Mesothelial cell of epicardium (in vitro differentiated cells): ENCODE measurements at regions not wholly inside any gene's neighbourhood (a gene's known extent, or its start where the extent isn't known, plus 50 kb on each side); places are given as distances from the start of the nearest gene placed in this dataset.
"Not testable (repeated sequence)": the region's sequence is repeated elsewhere in the genome, so short reads cannot be mapped to it uniquely, and the experiment has no call there.

ENCODE experiments used
- DNase-seq, 2 experiments: peaks; one replicate each; pipeline ENCODE4 v3.0.0; 2021; ENCODE audit warnings: low spot score in 2 of 2; ENCODE audit not compliant: unreplicated experiment in 2 of 2
- H3K27ac Mint-ChIP-seq: 2 replicates; pipeline ENCODE4 v1.8.0; 2021; ENCODE audit warnings: mixed read lengths
- H3K27me3 Mint-ChIP-seq: 2 replicates; pipeline ENCODE4 v1.8.0; 2021; ENCODE audit warnings: low read depth, mixed read lengths
- H3K36me3 Mint-ChIP-seq: 2 replicates; pipeline ENCODE4 v1.8.0; 2021; ENCODE audit warnings: mixed read lengths
- H3K4me1 Mint-ChIP-seq: 2 replicates; pipeline ENCODE4 v1.8.0; 2021; ENCODE audit warnings: mixed read lengths
- H3K4me3 Mint-ChIP-seq: 2 replicates; pipeline ENCODE4 v1.8.0; 2021; ENCODE audit warnings: mild to moderate bottlenecking, moderate library complexity, mixed read lengths
- H3K9me3 Mint-ChIP-seq: 2 replicates; pipeline ENCODE4 v1.8.0; 2021; ENCODE audit warnings: mixed read lengths
- CTCF ChIP-seq: fragments of 200-600 bp; sonication (generic); IDR thresholded peaks from one replicate; pipeline ENCODE4 v1.5.0; 2021; ENCODE audit warnings: antibody characterized with exemption; ENCODE audit not compliant: unreplicated experiment

GRCh38 chr15:21267226-21267625 is 173.1 kb downstream of the POTEB3 start:
- DNase-seq: no peak
- no peak overlapping the region for H3K27ac Mint-ChIP-seq
- no peak for TF ChIP-seq CTCF
- H3K4me1 Mint-ChIP-seq: no peaks in the 10 kb centered on the region
- H3K9me3 Mint-ChIP-seq: peaks cover 78% of the 10 kb centered on the region
- no peaks in the 10 kb centered on the region for H3K27me3 Mint-ChIP-seq
- H3K36me3 Mint-ChIP-seq: peaks cover 9% of the 10 kb centered on the region
- H3K4me3 Mint-ChIP-seq: no peak overlapping the region

GRCh38 chr15:21265628-21266027 is 174.7 kb downstream of the POTEB3 start:
- not testable (repeated sequence) for H3K27ac Mint-ChIP-seq, H3K36me3 Mint-ChIP-seq, H3K4me1 Mint-ChIP-seq, H3K4me3 Mint-ChIP-seq, H3K27me3 Mint-ChIP-seq, DNase-seq
- H3K9me3 Mint-ChIP-seq: peaks cover 80% of the 10 kb centered on the region

GRCh38 chr15:21262851-21263425 is 177.4 kb downstream of the POTEB3 start:
- TF ChIP-seq CTCF: no peak
- Mint-ChIP-seq H3K4me1 (no peaks in the 10 kb centered on the region), H3K36me3 (peaks cover 9% of the 10 kb centered on the region), H3K9me3 (peaks cover 86% of the 10 kb centered on the region), H3K4me3 (no peak overlapping the region), H3K27me3 (no peaks in the 10 kb centered on the region), H3K27ac (no peak overlapping the region)
- DNase-seq: no peak

GRCh38 chr15:21261965-21262850 is 178.1 kb downstream of the POTEB3 start:
- peak; percentile 47 to 50 for DNase-seq
- H3K36me3 Mint-ChIP-seq: peaks cover 9% of the 10 kb centered on the region

GRCh38 chr15:21261396-21261964 is 178.8 kb downstream of the POTEB3 start:
- Mint-ChIP-seq H3K9me3 (peaks cover 75% of the 10 kb centered on the region), H3K4me1 (no peaks in the 10 kb centered on the region), H3K4me3 (no peak overlapping the region), H3K36me3 (peaks cover 9% of the 10 kb centered on the region), H3K27ac (no peak overlapping the region), H3K27me3 (no peaks in the 10 kb centered on the region)
- peak in 1 of 2 experiments; percentile 43 for DNase-seq
- no peak for TF ChIP-seq CTCF

More at GRCh38 chr15:21261965-21262850, 178.1 kb downstream of the POTEB3 start:
- Mint-ChIP-seq H3K4me1 (no peaks in the 10 kb centered on the region), H3K9me3 (peaks cover 81% of the 10 kb centered on the region), H3K4me3 (no peak overlapping the region), H3K27me3 (no peaks in the 10 kb centered on the region), H3K27ac (no peak overlapping the region)
- no peak for TF ChIP-seq CTCF

- H3K4me3 Mint-ChIP-seq: no peak overlapping the region
- TF ChIP-seq CTCF: no peak
- H3K27me3 Mint-ChIP-seq: no peaks in the 10 kb centered on the region
- peaks cover 9% of the 10 kb centered on the region for H3K36me3 Mint-ChIP-seq
- no peaks in the 10 kb centered on the region for H3K4me1 Mint-ChIP-seq
- no peak overlapping the region for H3K27ac Mint-ChIP-seq
- peak; percentile 43 to 48 for DNase-seq
- peaks cover 71% of the 10 kb centered on the region for H3K9me3 Mint-ChIP-seq
Observed at GRCh38 chr15:21260966-21261395, 179.3 kb downstream of the POTEB3 start.

GRCh38 chr15:21258635-21259034 is 181.7 kb downstream of the POTEB3 start:
- H3K36me3 Mint-ChIP-seq: peaks cover 11% of the 10 kb centered on the region
- not testable (repeated sequence) for H3K27me3 Mint-ChIP-seq, H3K27ac Mint-ChIP-seq, H3K4me1 Mint-ChIP-seq, DNase-seq, H3K4me3 Mint-ChIP-seq
- H3K9me3 Mint-ChIP-seq: peaks cover 62% of the 10 kb centered on the region

- peaks cover 31% of the 10 kb centered on the region for H3K9me3 Mint-ChIP-seq
- H3K4me3 Mint-ChIP-seq, H3K36me3 Mint-ChIP-seq, H3K27me3 Mint-ChIP-seq, H3K4me1 Mint-ChIP-seq, H3K27ac Mint-ChIP-seq, DNase-seq: not testable (repeated sequence)
Observed at GRCh38 chr15:21249508-21250019, 190.7 kb downstream of the POTEB3 start.
